GM19035 (cell line): ENCODE measurements at regions not wholly inside any gene's neighbourhood (a gene's known extent, or its start where the extent isn't known, plus 50 kb on each side); places are given as distances from the start of the nearest gene placed in this dataset.

Experiments used
- ATAC-seq: cut with Tn5 transposase; IDR thresholded peaks from one replicate; pipeline ENCODE4 v1.9.1; 2021; ENCODE audit not compliant: unreplicated experiment

DNA sequence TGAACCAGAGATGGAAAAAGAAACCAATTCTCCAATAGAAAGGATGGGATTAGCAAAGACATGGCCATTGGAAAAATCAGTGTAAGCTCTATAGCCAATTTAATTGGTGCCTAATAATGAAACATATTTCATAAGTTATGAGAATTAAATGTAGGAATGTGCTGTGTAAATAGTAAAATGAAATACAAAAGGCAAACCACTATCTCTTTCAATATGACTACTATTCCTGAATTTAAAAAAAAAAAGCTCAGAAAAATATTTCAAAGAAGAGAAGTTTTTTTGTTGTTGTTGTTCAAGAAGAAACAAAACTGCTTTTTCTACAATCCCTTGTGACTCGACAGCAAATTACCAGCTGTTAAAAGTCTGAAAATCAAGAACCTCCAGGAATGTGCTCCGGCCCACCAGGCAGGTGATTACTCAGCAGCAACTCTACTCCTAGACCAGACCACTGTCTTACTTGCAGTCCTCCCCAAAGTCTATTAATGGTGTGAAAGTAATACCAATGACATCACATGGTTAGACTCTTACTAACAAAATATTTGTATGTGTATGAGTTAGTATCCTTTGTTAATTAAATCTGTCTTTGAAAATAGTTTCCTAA lies 362.4 kb downstream of the KCTD12 start:
- peak; percentile 81 for ATAC-seq

DNA sequence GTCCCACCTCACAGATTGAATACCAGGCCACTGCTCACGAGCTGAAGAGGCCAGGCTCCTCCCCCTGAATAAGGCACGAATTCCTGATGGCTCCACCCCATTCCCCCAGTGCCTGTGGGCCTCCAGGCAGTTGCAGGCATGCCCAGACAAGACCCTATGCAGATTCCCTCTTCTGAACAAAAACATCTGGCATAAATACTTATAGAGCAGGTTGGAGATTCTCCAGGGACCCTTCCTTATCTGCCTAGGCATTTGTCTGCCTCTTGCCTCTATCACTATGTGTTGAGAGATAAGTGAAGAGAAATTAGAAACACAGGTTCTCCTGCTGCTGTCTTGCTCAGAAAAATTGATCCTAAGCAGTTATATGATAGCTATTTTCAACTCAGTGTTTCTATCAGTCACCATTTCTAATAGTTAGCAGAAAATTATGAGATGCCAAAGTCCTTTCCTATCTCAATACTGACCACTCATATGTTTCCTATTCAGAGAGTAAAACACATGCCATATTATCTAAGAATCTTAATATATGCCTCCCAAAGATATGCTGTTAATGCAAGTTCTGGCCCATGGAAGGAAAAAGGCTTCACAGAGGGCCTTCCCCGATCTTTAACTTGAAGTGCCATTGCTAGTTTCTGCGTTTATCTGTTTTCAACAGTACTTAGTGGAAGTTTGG lies 364.0 kb downstream of the KCTD12 start:
- ATAC-seq = no peak

DNA sequence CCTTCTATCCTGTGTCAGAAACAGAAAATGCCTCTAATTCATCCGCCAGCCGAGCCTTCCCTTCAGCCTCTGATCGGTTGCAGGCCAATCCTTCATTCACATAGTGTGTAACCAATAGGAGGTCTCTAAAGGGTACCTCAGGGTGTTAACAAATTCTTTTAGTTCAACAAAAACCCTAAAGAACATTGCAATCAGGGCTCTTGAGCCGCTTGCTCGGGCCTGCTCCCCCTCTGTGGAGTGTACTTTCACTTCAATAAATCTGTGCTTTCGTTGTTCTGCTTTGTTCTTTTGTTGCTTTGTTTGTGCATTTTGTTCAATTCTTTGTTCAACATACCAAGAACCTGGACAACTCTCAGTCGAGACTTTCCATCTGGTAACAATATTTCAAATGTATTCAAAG lies 366.5 kb downstream of the KCTD12 start:
- ATAC-seq = no peak

DNA sequence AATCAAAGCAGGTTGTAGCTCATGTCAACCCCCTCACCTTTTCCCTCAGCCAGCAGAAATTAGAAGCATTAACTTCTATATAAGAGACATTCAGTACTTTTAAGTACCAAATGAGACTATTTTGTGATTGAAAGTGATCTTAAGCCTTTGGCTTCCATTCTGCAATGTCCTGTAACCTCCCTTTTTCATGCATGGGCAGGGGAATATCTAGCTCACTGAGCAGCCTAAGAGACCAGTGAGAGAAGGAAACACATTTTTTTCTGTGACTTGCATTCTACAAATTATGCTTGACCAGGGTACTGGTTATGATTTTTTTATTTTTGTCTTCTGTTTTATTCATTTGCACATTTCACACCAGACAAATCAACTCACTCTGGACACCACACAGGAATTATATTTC lies 369.6 kb downstream of the KCTD12 start:
- no peak for ATAC-seq

DNA sequence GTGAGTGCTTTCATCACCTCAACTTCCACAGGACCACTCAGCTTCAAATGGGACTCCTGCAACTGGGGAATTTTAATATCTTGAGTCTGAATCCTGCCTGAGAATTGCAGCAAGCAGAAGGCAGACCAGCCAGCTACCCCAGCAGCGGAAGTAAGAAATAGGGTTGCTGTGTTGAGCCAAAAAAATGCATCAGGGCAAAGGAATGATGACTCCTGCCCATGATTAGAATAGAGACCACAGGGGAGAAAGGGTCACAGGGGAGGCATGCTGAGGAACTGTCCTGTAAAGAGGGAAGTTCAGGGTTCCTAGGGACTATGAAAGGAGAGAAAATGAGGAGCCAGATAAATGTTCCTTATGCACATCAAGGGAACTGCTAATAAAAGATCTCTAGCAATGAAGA lies 370.2 kb downstream of the KCTD12 start:
- no peak for ATAC-seq

DNA sequence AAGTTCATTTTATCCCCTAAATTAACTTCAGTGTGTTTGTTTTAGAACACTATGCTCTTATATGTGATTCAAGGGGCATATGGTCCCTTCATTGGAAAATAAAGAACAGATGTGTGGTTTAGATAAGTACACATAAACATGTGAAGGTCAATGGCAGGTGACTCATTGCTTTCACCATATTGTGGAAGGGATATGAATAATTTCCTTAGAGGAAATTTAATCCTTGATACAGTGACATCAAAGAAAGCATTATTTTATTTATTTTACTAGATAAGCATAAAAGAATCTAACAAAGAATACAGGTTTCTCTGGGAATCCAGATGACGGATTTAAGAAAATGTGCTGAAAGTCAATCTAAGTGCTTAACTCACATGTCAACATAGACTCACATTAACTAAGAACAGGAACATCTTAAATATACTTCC lies 373.5 kb downstream of the KCTD12 start:
- no peak for ATAC-seq

DNA sequence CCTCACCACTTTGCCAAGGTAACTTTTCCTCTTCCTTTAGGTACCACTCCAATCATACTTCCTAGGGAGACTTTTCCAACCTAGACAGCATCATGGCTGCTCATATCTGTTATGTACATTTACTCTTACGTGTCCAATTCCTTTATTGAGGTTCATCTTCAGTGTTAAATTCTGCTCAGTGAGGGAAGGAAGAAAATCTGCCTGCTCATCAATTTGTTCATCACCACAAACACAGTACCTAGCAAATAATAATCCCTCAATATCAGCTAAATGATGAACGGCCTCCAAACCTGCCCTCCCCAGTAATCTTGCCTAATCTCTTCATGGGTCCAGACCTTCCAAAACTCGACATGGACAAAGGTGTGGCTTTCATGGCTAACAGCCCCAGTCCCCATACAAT lies 380.8 kb downstream of the KCTD12 start:
- ATAC-seq = no peak

DNA sequence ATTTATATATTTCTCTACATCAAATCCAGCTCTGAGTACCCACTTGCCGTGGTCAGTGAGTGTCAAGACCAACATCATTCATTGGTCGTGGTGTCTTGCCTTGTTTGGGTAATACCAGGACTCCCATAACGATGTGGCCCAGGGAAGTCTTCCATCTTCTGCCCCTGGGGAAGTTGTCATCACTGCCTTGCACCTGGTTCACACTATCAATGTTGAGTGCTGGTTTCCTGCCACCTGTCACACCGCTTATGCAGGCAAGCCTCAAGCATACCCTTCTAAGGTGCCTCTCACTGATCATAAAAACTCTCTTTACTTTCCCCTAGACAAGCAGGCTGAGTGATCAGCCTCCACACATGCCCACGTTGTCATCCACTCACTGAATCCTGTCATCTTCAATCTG lies 382.4 kb downstream of the KCTD12 start:
- no peak for ATAC-seq

DNA sequence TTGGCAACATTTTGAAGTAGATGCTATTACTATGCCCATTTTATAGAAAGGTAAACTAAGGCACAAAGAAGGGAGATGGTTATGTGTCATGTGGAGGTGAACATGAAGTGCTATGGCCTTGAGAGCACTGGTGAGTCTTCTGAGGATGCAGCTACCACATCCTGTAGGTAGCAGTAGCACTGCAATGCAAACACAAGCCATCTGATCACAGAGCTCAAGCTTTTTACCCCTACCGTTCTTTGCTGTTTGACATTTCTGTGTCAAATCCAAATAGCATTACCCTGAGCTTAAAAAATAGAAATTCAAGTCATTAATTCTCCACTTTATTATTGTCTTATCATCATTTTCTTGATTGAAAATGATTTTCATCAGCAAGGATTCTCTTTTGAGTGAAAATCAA lies 382.9 kb downstream of the KCTD12 start:
- no peak for ATAC-seq

DNA sequence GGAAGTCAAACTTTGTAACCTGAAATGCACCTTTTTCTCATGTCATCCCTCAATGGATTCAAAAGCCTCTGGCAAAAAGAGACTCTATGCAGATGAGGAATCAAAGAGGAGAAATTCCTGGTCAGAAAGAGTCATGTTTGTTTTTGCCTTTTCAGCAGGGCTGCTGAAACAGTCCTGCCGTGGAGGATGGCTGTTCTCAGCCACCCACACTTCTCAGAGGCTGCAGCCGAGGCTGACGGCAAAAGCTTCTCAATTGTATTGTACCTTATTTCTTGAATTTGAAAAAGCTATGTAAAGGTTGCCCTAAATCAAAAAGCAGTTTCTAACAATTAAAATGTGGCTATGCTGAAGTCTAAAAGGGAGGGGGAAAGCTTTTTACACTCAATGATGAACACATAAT lies 385.3 kb downstream of the KCTD12 start:
- no peak for ATAC-seq

DNA sequence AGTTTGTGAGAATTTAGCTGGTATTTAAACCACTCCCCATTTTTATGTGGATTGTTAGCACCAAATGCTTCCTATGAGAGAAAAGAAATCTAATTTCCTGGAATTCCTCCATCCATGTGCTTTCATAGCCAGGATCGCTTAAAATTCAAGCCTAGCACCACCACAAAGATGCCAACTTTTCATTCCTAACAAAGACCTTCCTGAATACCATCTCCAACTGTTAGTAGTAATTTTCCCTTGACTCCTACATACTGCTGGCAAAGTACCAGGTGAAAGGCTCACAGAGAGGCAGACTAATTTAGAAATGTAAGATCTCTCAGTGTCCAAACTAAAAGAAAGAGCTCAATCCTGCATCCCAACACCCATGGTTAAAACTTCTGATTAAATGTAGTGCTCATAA lies 386.3 kb downstream of the KCTD12 start:
- no peak for ATAC-seq

DNA sequence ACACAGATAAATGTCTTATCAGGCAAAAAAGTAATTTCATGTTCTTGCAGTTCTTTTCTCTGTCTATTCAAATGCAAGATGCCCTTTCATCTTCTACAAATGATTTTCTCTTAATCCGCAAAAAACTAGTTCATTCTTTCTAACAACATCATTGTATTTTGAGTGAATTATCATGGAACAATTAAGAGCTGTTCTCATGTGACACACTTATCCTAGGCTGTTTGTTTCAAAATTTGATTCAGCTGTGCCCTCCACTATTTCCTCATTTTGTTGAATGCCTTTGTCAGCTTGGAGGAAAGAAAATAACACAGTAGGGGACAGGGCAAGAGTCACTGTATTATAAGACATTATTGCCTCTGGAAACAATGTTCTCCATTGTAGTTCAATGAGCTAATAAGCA lies 396.9 kb downstream of the KCTD12 start:
- ATAC-seq = no peak

DNA sequence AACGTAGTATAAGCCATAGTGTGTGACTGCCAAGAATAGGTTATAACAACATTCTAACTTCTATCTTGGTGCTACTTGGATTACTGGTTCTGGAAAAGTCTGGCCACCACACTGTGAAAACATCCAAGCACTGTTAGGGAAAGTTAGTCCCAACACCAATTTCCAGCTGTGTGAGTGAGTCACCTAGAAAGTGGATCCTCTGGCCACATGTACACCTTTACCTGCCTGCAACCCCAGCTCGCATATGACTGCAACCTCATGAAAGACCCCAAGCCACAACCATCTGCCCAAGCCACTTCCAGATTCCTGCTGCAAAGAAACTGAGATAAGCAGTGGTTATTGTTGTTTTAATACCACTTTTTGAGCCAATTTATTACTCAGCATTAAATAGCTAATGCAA lies 404.5 kb downstream of the KCTD12 start:
- ATAC-seq = no peak

DNA sequence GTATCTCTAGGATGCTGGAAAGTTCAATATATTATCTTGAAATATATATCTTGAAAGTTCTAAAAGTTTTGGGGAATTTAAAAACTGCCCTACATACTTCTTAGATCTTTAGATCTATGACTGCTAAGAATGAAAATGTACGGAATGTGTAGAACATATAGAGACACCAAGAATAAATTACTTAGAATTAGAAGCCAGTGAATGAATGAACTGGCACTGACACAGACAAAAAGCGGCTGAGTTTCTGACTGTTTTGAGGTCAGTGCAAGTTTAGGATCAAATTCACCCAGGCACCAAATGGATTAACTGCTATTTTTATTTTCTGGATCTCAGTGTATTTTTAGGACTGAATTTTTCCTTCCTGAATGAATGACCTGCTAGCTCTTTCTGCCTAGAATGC lies 411.2 kb downstream of the KCTD12 start:
- no peak for ATAC-seq

DNA sequence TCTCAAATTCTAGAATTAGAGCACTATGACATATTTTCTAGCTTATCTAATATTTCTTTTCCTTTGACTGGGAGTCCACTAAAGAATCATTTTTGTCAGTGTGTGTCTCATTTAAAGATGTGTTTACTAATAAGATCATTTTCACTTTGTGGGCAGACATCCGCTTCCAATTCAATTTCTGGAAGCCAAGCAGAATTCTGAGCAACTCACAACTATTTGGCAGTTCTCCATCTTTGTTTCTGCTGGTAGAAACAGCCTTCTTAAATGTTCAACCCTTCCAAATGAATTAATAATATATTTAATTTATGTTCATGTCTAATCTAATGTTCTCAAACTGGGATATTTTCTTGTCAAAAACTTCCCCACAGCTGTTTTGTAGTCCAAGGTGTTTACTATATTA lies 411.8 kb downstream of the KCTD12 start:
- ATAC-seq = no peak

DNA sequence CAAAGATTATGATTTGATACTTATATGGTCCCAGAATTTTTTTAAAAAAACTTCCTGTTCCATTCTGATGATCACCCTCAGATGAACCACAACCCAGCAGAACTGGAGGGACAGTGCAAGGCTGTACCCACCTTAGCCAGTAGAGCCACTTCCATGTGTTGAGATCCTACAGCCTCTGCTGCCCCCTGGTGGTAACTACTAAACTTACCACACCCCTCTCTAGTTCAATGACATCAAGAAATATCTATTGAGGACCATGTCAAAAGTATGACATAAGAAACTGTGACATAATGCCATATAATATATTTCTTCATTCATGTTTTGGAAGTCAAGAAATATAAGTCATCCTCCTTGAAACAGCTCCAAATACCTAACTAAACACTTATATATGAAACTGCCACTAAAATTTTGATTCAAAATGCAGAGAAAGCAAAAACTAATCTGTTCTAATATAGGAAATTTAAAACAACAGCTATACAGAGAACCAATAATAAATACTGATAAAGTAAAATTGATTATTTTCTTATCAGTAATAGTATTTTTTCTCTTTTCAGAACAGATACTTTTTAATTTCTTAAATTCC lies 412.6 kb downstream of the KCTD12 start:
- peak; percentile 100 for ATAC-seq

DNA sequence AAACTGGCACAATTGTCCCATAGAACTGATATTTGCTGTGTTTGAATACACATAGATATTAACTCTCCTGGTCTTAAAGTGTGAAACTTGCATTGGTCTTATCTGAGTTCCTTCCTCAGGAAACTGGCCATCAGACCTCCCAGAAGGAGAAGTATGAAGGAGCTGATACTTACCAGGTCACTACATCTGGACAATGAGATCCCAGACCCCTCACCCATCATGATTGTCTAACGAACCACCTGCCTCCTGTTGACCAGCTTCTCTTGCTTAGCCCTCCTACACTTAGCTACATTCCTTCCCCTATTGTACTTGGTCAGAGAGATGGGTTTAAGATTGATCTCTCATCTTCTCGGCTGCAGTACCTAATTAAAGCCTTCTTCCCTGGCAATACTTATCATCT lies 413.3 kb downstream of the KCTD12 start:
- no peak for ATAC-seq

DNA sequence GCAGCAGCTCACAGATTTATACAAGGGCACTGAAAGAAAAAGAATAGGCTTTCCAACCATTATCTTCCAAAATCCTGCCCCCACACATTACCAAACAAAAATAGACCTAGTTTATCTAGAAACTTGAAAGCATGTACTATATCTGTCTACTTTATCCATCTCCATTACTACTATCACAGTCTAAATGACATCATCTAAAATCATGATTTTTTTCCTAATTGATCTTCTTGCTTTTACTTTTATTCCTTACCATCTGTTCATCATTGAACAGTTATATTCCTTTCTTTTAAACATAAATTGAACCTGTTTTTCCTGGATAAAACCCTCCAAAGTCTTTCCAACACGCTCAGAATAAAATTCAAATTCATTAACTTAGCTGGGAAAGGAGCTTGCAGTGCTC lies 414.7 kb downstream of the KCTD12 start:
- ATAC-seq = no peak

DNA sequence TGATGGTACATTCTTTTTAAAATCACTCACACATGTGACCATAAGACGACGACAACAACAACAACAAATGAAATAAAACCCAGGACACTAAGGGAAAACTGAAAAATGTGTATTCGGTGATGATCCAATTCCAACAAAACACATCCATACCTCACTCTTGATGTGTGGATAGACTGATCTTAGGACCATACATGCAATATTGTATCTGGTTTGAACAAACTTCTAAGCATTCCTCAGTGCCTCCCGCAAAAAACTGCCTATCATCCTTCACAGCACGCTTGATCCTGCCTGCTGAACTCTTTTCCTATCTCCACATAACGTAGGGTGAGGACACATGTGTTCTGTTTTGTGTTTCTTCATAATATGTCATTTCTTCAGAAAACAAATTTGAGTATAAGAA lies 415.2 kb downstream of the KCTD12 start:
- no peak for ATAC-seq

DNA sequence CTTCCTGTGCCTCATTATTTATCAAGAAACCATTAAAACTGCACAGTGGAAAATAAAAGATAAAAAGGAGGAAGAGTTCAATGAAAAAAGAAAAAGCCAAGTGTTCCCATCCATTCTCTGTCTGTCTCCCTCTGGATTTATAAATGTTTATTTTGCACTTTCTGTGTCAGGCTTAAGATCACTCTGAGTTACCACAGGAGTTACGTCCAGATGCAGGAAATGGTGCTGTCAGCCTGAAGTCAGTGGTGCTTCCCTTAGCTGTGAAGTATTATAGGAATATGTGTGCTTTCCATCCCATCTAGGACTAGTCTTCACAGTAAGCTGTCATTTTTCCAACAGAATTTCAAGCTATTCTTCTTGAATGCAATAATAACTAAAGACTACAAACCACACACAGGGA lies 420.2 kb downstream of the KCTD12 start:
- no peak for ATAC-seq

DNA sequence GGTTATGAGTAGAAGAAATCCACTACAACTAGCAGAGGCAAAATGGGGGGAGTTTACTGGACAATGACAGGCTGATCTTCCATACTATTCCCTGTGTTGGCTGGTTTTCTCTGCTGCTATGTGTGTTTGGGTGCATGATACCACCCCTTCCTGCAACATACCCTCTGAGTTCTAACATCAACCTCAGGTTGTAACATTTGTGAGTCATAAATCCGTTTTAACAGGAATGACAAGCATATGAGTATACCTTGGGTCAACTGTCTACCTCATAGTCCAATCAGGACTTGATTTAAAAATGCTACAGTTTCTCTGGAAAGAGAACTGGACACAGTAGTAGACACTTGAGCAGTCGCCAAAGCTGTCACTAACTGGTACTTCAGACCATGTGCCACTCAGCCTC lies 422.9 kb downstream of the KCTD12 start:
- ATAC-seq = no peak

DNA sequence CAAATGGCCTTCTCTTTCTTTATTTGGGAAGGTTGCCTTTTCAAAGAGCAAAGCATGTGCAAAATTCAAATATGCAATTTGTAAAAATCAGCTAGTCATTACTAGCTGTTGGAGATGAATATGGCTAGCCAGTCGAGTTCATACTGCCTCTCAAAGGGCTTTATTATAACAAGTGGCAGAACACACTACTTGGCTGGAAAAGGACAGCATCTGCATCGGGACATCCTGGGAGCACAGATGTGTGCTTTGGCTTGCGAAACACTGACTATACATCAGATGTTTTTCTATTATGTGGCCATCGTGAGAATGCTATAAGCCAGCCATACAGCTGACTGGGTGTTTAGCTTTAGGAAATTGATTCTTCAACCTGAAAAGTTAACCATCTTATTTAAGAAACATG lies 424.2 kb downstream of the KCTD12 start:
- ATAC-seq = no peak

DNA sequence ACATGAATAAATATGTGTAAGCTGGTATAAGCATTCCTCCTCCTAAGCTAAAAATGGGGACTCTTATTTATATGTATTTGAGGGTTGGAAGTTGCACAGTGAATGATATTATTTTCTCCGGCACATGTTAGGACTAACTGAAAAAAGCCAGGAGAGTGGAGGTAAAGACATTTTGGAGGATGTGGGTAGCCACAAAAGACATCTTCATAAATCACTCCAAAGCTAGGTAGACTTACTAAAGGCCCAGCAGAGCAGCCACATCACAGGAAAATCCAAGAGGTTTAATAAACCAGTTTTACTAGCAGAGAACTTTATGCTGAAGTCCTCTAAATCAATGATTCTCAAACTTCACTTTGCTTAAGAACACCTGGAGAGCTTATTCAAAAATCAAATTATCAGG lies 424.7 kb downstream of the KCTD12 start:
- no peak for ATAC-seq
